PC-9 (cell line): ENCODE measurements at regions not wholly inside any gene's neighbourhood (a gene's known extent, or its start where the extent isn't known, plus 50 kb on each side); places are given as distances from the start of the nearest gene placed in this dataset.

ENCODE experiments used
- EZH2 ChIP-seq: fragments of 200-600 bp; sonication (generic); IDR thresholded peaks from 2 replicates; pipeline ENCODE4 v1.8.0; 2017; ENCODE audit warnings: antibody characterized with exemption, low read depth
- TF ChIP-seq, protein P1 (sequence below): fragments of 200-600 bp; sonication (generic); conservative IDR thresholded peaks from 2 replicates; pipeline ENCODE4 v1.6.1; 2017; ENCODE audit warnings: mixed run types, antibody characterized with exemption, mild to moderate bottlenecking, moderate library complexity

DNA sequence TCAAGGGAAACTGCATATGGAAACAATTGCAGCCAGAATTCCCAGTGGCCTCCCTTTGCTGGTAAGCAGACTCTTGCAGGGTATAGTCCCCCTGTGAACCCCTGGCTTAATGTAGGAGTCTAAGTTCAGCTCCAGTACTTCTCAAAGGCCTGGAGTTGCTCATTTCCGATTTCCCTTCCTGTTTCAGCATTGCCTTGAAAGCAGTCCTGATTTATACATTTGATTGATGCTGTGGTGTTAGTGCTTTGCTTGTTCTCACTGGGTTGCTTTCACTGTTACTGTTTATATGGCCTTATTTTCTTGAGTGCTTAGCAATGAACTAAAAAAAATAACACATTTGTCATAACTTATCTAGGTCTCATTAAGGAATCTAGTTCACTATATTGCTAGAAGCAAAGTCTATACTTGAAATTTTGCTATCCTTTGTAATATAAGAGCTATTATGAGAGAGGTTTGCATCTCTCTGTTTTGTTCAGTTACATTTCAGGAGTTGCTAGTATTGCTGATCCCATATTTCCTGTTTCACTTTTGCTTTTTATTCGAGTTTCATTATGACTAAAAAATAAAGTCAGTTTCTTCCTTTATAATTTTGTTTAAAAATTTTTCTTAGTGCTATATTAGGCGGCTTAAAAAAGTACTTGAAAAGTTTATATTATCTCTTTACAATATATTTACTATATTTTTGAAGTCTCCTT lies 122.4 kb upstream of the NMUR2 start:
- TF ChIP-seq, protein P1, sequence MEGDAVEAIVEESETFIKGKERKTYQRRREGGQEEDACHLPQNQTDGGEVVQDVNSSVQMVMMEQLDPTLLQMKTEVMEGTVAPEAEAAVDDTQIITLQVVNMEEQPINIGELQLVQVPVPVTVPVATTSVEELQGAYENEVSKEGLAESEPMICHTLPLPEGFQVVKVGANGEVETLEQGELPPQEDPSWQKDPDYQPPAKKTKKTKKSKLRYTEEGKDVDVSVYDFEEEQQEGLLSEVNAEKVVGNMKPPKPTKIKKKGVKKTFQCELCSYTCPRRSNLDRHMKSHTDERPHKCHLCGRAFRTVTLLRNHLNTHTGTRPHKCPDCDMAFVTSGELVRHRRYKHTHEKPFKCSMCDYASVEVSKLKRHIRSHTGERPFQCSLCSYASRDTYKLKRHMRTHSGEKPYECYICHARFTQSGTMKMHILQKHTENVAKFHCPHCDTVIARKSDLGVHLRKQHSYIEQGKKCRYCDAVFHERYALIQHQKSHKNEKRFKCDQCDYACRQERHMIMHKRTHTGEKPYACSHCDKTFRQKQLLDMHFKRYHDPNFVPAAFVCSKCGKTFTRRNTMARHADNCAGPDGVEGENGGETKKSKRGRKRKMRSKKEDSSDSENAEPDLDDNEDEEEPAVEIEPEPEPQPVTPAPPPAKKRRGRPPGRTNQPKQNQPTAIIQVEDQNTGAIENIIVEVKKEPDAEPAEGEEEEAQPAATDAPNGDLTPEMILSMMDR: no peak
- TF ChIP-seq EZH2: no peak
